ENCODE measurements at regions not wholly inside any gene's neighbourhood (a gene's known extent, or its start where the extent isn't known, plus 50 kb on each side); places are given as distances from the start of the nearest gene placed in this dataset.

DNA sequence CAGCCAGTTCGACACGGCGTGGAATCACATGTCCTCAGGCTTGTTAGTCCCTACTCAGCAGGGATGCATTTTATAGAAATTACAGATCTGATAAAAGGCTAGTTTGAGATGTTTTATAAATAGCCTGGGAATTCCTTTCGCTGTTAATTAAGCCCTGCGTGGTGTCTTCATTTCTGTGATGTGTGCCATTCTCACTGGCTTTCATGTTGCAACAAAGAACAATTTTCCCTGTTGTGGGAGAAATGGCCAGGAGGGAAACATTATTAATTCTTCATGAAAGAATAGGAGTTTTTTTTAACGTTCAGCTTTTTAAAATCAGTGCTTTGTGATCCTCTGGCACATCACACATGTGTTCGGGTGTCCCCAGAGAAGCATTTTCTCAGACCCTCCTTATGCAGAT is 427.3 kb upstream of the FRG1 start:
- Histone ChIP-seq H3K9me3 (ENCODE audit: control insufficient read depth, insufficient read depth, low read length) (peaks cover 26% of the 10 kb centered on the region), H3K4me2 (ENCODE audit: low read depth, low read length) (no peak overlapping the region), H3K9ac (ENCODE audit: low read depth, low read length) (no peak overlapping the region), H2AFZ (replicated peaks; ENCODE audit: low read length, poor library complexity) (no peak overlapping the region), H3K36me3 (ENCODE audit: control insufficient read depth, insufficient read depth, low read length) (no peaks in the 10 kb centered on the region), H2AK5ac (ENCODE audit: low read depth, low read length) (no peak overlapping the region), H3K18ac (ENCODE audit: low read depth, low read length) (no peak overlapping the region), H4K20me1 (ENCODE audit: insufficient read depth, low read length) (no peaks in the 10 kb centered on the region), H3K14ac (replicated peaks; ENCODE audit: low read depth, low read length) (no peak overlapping the region), H2BK20ac (ENCODE audit: low read depth, low read length) (no peak overlapping the region), H3K4me1 (ENCODE audit: control insufficient read depth, insufficient read depth, low read length) (no peaks in the 10 kb centered on the region), H3K4me3 (ENCODE audit: insufficient read depth, low read depth, low read length) (no peak overlapping the region), H3K27ac (ENCODE audit: insufficient read depth, low read length) (no peak overlapping the region), H3K27me3 (ENCODE audit: control insufficient read depth, insufficient read depth, low read length) (no peaks in the 10 kb centered on the region), H3K79me1 (ENCODE audit: low read depth in 1 of 2, low read length in 2 of 2) (no peaks in the 10 kb centered on the region), H3K23ac (ENCODE audit: low read depth, low read length) (no peak overlapping the region), H2BK15ac (ENCODE audit: low read depth, low read length) (no peak overlapping the region), H2BK5ac (ENCODE audit: low read depth, low read length, poor library complexity, severe bottlenecking) (no peak overlapping the region), H3K4ac (ENCODE audit: low read depth, low read length) (no peak overlapping the region), H2BK120ac (ENCODE audit: low read depth, low read length) (no peak overlapping the region), H4K91ac (ENCODE audit: insufficient read depth, low read depth, low read length) (no peak overlapping the region), H4K5ac (ENCODE audit: low read depth, low read length) (no peak overlapping the region), H3K56ac (ENCODE audit: extremely low read depth, insufficient read depth, low read length) (no peak overlapping the region), H4K8ac (ENCODE audit: low read depth in 2 of 2, low read length in 2 of 2) (no peak overlapping the region), H3K9me1 (ENCODE audit: insufficient read depth, low read length) (no peaks in the 10 kb centered on the region), H2AK9ac (replicated peaks; ENCODE audit: low read depth, low read length, poor library complexity) (no peak overlapping the region)
- 0% methylated on average over 1 of the region's 7 CpGs; no CpG with 5 or more reads in 1 of the 2 experiments for WGBS, 2 experiments (ENCODE audit: extremely low coverage in 2 of 2, insufficient read length in 1 of 2)
- ChIA-PET POLR2A (ENCODE audit: unreplicated experiment) (no interaction called here), CTCF (interaction anchor here (0.6 kb wide), 1 partner anchor 75 kb away, joined by 4 read pairs; no protein-coding TSS in a partner anchor)
- in situ Hi-C loops (cut with MboI; ENCODE audit: low sequenced_read_pairs) (no loop called here), intact Hi-C loops (cut with micrococcal nuclease) (no loop called here), dilution Hi-C loops (cut with HindIII; ENCODE audit: low sequenced_read_pairs, unreplicated experiment) (no loop called here)
- no peak for ATAC-seq (ENCODE audit: low read depth)
- BruUV-seq (replicated peaks), result no TSS peak
- no peak for TF ChIP-seq RFX5 (IDR thresholded peaks at IDR 0.05; ENCODE audit: low read depth, low read length)
- TF ChIP-seq, protein P1, sequence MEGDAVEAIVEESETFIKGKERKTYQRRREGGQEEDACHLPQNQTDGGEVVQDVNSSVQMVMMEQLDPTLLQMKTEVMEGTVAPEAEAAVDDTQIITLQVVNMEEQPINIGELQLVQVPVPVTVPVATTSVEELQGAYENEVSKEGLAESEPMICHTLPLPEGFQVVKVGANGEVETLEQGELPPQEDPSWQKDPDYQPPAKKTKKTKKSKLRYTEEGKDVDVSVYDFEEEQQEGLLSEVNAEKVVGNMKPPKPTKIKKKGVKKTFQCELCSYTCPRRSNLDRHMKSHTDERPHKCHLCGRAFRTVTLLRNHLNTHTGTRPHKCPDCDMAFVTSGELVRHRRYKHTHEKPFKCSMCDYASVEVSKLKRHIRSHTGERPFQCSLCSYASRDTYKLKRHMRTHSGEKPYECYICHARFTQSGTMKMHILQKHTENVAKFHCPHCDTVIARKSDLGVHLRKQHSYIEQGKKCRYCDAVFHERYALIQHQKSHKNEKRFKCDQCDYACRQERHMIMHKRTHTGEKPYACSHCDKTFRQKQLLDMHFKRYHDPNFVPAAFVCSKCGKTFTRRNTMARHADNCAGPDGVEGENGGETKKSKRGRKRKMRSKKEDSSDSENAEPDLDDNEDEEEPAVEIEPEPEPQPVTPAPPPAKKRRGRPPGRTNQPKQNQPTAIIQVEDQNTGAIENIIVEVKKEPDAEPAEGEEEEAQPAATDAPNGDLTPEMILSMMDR (conservative IDR thresholded peaks at IDR 0.05; ENCODE audit: low read depth, low read length), result no peak
- no peak for TF ChIP-seq ELK1 (IDR thresholded peaks at IDR 0.05; ENCODE audit: borderline replicate concordance, low read depth, low read length)
- no peak for TF ChIP-seq MAFK (IDR thresholded peaks at IDR 0.05; ENCODE audit: low read depth, low read length)
- TF ChIP-seq POLR2A (IDR thresholded peaks at IDR 0.05; ENCODE audit: low read depth, low read length), result no peak
- no peak for TF ChIP-seq CHD1 (IDR thresholded peaks at IDR 0.05; ENCODE audit: low read depth, low read length)
- TF ChIP-seq MXI1 (IDR thresholded peaks at IDR 0.05; ENCODE audit: borderline replicate concordance, low read depth, low read length), result no peak
- no peak for TF ChIP-seq SMC3 (IDR thresholded peaks at IDR 0.05; ENCODE audit: low read depth, low read length)
- no peak for TF ChIP-seq MAZ (IDR thresholded peaks at IDR 0.05; ENCODE audit: borderline replicate concordance, low read depth, low read length)
- no peak for TF ChIP-seq FOS (IDR thresholded peaks at IDR 0.05; ENCODE audit: low read depth, low read length)
- no peak for TF ChIP-seq BHLHE40 (IDR thresholded peaks at IDR 0.05; ENCODE audit: low read depth, low read length)
- no peak for TF ChIP-seq USF2 (IDR thresholded peaks at IDR 0.05; ENCODE audit: low read depth, low read length)
- no peak for TF ChIP-seq RAD21 (IDR thresholded peaks at IDR 0.05; ENCODE audit: low read length)
- TF ChIP-seq RCOR1 (IDR thresholded peaks at IDR 0.05; ENCODE audit: insufficient replicate concordance, low read length), result no peak
- no peak for TF ChIP-seq CEBPB (IDR thresholded peaks at IDR 0.05; ENCODE audit: low read depth, low read length)
- no peak for TF ChIP-seq NFE2L2 (IDR thresholded peaks at IDR 0.05; ENCODE audit: low read depth, low read length)
- no peak for DNase-seq

Data from IMR-90 (cell line).